ENCODE measurements at regions not wholly inside any gene's neighbourhood (a gene's known extent, or its start where the extent isn't known, plus 50 kb on each side); places are given as distances from the start of the nearest gene placed in this dataset.
"Not testable (repeated sequence)": the region's sequence is repeated elsewhere in the genome, so short reads cannot be mapped to it uniquely, and the experiment has no call there.

DNA sequence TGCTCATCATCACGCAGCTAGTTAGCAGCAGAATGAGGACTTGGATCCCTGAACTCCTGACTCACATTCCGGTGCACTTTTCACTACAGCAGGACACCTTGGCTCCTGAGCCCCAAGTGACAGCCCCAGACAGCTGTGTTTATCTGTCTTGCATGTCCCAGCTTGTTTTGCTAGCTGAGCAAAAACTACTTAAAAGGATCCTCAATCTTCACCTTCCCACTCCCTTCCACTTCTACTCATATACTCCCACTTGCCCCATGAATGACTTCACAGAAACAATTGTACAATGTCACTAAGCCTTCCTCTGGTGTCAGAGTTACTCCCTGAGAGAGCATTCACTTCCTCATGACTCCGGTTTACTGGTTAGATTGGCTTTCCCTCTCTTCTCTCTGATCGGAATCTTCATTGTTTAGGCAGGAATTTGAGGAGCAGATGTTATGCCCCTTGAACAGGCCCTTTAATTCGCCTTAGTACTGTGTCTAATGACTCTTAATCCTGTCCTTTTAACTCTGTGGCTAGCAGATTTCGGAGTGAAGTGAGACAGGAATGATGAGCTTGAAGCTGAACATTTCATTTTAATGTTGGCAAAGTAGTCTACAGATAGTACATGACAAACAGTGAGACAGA, 587.2 kb upstream of the CHD1 start:
- not testable (repeated sequence) for H3K4me1 ChIP-seq; H3K27ac ChIP-seq; H3K9me3 ChIP-seq; H3K4me3 ChIP-seq; H3K36me3 ChIP-seq; H3K27me3 ChIP-seq; DNase-seq (ENCODE audit: low spot score)

DNA sequence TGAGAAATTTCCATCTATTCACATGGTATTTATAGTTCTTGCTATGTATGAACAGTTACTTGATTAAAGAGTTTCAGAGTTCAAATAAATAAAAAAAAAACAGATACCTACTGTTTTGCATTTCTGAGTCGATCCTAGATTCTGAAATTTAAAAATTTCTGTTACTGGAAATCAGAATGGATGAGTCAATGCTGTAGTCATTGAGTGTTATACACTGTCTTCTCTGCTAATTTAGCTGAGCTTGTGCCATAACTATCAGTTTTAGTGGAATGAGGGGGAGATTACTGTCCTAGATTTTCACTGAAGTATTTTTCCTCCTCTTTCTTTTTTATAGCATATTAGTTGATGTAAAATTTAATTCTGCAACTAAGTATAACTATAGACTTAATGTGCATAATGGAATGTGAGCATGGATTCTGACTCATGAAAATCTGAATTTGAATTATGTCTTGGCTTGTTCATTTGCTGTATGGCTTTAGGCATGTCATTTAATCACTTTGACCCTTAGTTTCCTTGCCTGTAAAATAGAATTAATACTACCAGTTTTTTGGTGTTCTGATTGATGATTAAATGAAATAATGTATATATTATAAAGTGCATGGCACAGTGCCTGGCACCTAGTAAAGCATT, 581.5 kb upstream of the CHD1 start:
- not testable (repeated sequence) for H3K36me3 ChIP-seq; H3K9me3 ChIP-seq; H3K4me3 ChIP-seq; DNase-seq (ENCODE audit: low spot score); H3K4me1 ChIP-seq; H3K27ac ChIP-seq; H3K27me3 ChIP-seq

DNA sequence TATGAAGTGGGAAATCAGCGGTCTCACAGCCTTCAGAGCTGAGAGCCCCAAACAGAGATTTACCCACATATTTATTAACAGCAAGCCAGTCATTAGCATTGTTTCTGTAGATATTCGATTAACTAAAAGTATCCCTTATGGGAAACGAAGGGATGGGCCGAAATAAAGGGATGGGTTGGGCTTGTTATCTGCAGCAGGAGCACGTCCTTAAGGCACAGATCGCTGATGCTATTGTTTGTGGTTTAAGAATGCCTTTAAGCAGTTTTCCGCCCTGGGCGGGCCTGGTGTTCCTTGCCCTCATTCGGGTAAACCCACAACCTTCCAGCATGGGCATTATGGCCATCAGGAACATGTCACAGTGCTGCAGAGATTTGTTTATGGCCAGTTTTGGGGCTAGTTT, 580.3 kb upstream of the CHD1 start:
- H3K36me3 ChIP-seq; H3K9me3 ChIP-seq; H3K4me1 ChIP-seq; H3K4me3 ChIP-seq; H3K27me3 ChIP-seq; H3K27ac ChIP-seq; DNase-seq (ENCODE audit: low spot score): not testable (repeated sequence)

DNA sequence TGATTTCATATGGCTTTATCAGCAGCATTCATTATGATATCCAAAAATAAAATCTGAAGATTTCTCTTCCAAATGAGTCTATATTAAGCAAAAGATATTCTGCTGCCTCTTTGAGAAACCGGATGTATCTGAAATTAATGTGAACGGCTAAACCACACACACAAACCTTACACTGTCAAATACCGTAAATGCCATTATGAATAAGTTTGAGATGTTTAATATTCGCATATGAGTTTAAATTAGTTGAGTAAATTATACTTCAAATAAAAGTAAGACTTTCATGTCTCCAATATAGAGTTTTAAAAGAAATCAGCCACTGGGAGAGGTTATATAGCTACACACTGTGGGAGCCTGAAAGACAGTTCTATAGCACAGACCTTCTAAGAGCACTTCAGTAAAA, 566.6 kb upstream of the CHD1 start:
- H3K27ac ChIP-seq; H3K4me3 ChIP-seq; H3K4me1 ChIP-seq; H3K27me3 ChIP-seq; H3K36me3 ChIP-seq; H3K9me3 ChIP-seq; DNase-seq (ENCODE audit: low spot score): not testable (repeated sequence)

DNA sequence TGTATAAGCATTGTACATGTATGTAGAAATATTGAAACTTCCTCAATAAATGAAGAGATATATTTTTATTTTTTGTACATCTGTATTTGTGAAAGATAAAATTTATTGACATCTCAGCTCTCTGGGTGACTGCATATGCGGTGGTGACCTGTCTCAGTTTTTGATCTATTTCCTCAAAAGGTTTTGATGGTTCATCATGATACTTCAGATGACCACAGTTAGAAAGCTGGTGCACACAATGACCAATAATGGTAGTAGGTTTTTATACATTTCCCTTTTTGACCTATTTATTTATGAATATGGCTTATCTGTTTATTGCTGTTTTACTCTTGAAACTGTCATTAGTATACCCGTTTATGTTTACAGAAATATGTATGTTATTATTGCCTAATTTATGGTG, 549.6 kb upstream of the CHD1 start:
- DNase-seq (ENCODE audit: low spot score); H3K4me3 ChIP-seq; H3K36me3 ChIP-seq; H3K4me1 ChIP-seq; H3K27ac ChIP-seq; H3K27me3 ChIP-seq; H3K9me3 ChIP-seq: not testable (repeated sequence)

DNA sequence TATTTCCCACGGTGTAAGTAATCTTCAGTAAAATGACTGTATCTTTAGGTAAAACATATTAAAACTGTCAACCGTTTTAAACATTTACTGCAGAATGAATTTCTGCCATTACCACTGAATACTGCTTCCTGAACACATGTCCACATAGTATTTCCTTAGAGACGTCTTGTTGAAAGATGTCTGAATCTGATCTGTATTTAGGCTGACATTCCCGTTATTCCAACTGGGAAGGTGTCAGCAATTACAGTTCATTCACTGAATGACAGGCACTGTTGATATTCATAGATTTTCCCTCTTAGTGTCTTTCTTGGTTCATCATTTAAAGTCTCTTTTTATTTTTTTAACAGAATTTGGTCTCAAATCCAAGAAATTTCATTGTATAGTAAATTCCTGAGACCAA, 544.5 kb upstream of the CHD1 start:
- not testable (repeated sequence) for H3K4me1 ChIP-seq, H3K36me3 ChIP-seq

DNA sequence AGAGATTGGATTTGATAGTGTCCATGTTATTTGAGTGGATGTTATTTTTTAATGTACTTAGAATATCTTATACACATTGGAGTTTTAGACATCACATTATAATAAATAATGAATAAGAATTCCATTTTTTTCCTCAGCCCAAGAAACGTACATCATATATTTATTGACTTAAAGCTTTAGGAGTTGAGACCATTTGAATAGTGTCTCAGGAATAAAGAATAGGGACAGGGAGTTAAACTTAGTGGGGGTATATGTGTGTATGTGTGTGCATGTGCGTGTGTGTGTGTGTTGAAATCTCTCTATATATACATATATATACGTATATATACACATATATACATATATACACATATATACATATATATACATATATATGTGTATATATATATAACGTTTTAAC, 542.9 kb upstream of the CHD1 start:
- H3K4me1 ChIP-seq; DNase-seq (ENCODE audit: low spot score); H3K4me3 ChIP-seq; H3K27me3 ChIP-seq; H3K27ac ChIP-seq; H3K36me3 ChIP-seq; H3K9me3 ChIP-seq: not testable (repeated sequence)

More for the DNA sequence above, 544.5 kb upstream of the CHD1 start:
- H3K4me3 ChIP-seq; DNase-seq (ENCODE audit: low spot score); H3K9me3 ChIP-seq; H3K27me3 ChIP-seq; H3K27ac ChIP-seq: not testable (repeated sequence)

DNA sequence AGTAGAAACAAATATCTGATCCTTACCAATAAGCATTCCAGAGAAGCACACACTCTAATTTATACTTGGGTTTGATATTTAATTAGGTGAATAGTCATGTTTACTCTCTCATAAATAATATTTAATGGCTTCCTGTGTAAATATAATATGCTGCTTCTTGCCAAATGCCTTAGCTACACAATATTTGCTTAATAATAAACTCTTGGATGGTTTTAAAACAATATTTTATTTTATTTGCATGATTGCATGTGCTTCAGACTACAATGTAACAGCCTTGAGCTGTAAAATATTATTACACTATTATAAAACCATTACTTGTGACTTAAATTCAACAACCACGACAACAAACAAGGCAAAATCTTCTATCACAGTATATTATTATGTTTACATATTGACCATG, 542.4 kb upstream of the CHD1 start:
- H3K27ac ChIP-seq; H3K4me1 ChIP-seq; H3K4me3 ChIP-seq; H3K9me3 ChIP-seq; H3K36me3 ChIP-seq; DNase-seq (ENCODE audit: low spot score); H3K27me3 ChIP-seq: not testable (repeated sequence)

DNA sequence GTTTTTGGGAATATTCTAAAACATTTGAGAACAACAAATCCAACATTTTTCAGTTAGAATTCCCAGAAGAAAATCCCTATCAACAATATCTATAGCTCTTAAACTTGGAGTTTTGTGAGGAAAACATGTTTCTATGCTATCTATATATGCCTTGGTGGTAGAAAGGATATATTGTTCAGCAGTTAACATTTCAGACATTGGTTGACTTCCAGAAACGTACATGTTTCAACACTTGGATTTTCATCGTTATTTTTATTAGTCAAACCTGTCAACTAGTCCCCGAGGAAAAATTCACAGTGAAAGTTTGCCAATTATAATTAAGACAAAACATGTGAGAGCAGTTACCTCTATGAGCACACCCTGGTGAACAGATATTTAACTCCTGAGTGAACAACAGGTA, 541.8 kb upstream of the CHD1 start:
- H3K9me3 ChIP-seq; H3K4me1 ChIP-seq; H3K36me3 ChIP-seq; H3K4me3 ChIP-seq; H3K27me3 ChIP-seq; H3K27ac ChIP-seq; DNase-seq (ENCODE audit: low spot score): not testable (repeated sequence)

DNA sequence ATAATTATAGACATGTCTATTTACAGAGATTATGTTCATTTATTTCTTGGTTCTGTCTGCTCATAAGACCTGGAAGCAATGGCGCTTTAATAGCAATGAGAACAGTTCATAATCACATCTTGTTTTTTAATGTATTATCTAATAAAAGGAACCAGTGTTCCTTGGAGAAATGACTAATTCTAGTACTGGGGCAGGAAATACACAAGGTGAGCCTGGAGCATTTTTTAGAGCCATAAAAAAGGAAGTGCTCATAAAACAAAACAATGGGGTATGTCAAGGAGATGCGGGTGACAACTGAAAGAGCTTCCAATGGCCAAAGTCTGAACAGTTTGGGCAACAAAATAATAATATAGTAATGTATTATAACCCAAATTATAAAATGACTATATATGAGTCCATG, 531.9 kb upstream of the CHD1 start:
- H3K4me1 ChIP-seq = no peaks in the 10 kb centered on the region
- no peak overlapping the region for H3K27ac ChIP-seq
- no peak overlapping the region for H3K4me3 ChIP-seq
- no peaks in the 10 kb centered on the region for H3K9me3 ChIP-seq
- H3K36me3 ChIP-seq = no peaks in the 10 kb centered on the region
- TF ChIP-seq, protein P1, sequence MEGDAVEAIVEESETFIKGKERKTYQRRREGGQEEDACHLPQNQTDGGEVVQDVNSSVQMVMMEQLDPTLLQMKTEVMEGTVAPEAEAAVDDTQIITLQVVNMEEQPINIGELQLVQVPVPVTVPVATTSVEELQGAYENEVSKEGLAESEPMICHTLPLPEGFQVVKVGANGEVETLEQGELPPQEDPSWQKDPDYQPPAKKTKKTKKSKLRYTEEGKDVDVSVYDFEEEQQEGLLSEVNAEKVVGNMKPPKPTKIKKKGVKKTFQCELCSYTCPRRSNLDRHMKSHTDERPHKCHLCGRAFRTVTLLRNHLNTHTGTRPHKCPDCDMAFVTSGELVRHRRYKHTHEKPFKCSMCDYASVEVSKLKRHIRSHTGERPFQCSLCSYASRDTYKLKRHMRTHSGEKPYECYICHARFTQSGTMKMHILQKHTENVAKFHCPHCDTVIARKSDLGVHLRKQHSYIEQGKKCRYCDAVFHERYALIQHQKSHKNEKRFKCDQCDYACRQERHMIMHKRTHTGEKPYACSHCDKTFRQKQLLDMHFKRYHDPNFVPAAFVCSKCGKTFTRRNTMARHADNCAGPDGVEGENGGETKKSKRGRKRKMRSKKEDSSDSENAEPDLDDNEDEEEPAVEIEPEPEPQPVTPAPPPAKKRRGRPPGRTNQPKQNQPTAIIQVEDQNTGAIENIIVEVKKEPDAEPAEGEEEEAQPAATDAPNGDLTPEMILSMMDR (IDR thresholded peaks at IDR 0.05) = no peak
- DNase-seq (ENCODE audit: low spot score) = no peak
- no peaks in the 10 kb centered on the region for H3K27me3 ChIP-seq

Data from right atrium auricular region (tissue), 2 donors.